HG03196 (cell line): ENCODE measurements at regions not wholly inside any gene's neighbourhood (a gene's known extent, or its start where the extent isn't known, plus 50 kb on each side); places are given as distances from the start of the nearest gene placed in this dataset.

Source experiments
- ATAC-seq: cut with Tn5 transposase; IDR thresholded peaks from one replicate; pipeline ENCODE4 v1.9.1; 2021; ENCODE audit not compliant: unreplicated experiment

GRCh38 chr2:226017537-226017936 is 618.0 kb downstream of the NYAP2 start:
- ATAC-seq, result no peak

- no peak for ATAC-seq
These were observed 617.6 kb downstream of the NYAP2 start for GRCh38 chr2:226017107-226017506.

- ATAC-seq, result no peak
These were observed 612.4 kb downstream of the NYAP2 start for GRCh38 chr2:226011716-226012450.

GRCh38 chr2:226002438-226002837 is 602.9 kb downstream of the NYAP2 start:
- ATAC-seq, result no peak

- ATAC-seq, result no peak
These were observed 602.2 kb downstream of the NYAP2 start for GRCh38 chr2:226001716-226002115.

GRCh38 chr2:225999692-226000091 is 600.2 kb downstream of the NYAP2 start:
- no peak for ATAC-seq

GRCh38 chr2:225998653-225999052 is 599.1 kb downstream of the NYAP2 start:
- no peak for ATAC-seq

- ATAC-seq, result no peak
These were observed 598.6 kb downstream of the NYAP2 start for GRCh38 chr2:225998116-225998515.

- no peak for ATAC-seq
These were observed 596.9 kb downstream of the NYAP2 start for GRCh38 chr2:225996462-225996828.

GRCh38 chr2:225995796-225996461 is 596.4 kb downstream of the NYAP2 start:
- ATAC-seq, result no peak

- ATAC-seq, result no peak
These were observed 595.4 kb downstream of the NYAP2 start for GRCh38 chr2:225994748-225995405.

- no peak for ATAC-seq
These were observed 593.9 kb downstream of the NYAP2 start for GRCh38 chr2:225993430-225993829.

- ATAC-seq, result no peak
These were observed 590.3 kb downstream of the NYAP2 start for GRCh38 chr2:225989809-225990208.

GRCh38 chr2:225980372-225980771 is 580.9 kb downstream of the NYAP2 start:
- no peak for ATAC-seq

GRCh38 chr2:225971433-225971832 is 571.9 kb downstream of the NYAP2 start:
- ATAC-seq, result no peak

- no peak for ATAC-seq
These were observed 549.4 kb downstream of the NYAP2 start for GRCh38 chr2:225948903-225949302.

- no peak for ATAC-seq
These were observed 539.5 kb downstream of the NYAP2 start for GRCh38 chr2:225938991-225939390.

- ATAC-seq, result no peak
These were observed 538.2 kb downstream of the NYAP2 start for GRCh38 chr2:225937625-225938187.

- ATAC-seq, result no peak
These were observed 533.4 kb downstream of the NYAP2 start for GRCh38 chr2:225932811-225933413.

GRCh38 chr2:225930687-225931086 is 531.2 kb downstream of the NYAP2 start:
- no peak for ATAC-seq

GRCh38 chr2:225920621-225921220 is 521.2 kb downstream of the NYAP2 start:
- no peak for ATAC-seq
